Loucy (cell line): ENCODE measurements at regions not wholly inside any gene's neighbourhood (a gene's known extent, or its start where the extent isn't known, plus 50 kb on each side); places are given as distances from the start of the nearest gene placed in this dataset.
A peak's percentile ranks its signal among the peaks of the same experiment; 100 is the strongest.

Source experiments
- CTCF ChIP-seq: fragments of 200-600 bp; sonication (generic); conservative IDR thresholded peaks from 2 replicates; pipeline ENCODE4 v1.5.1; 2014; ENCODE audit warnings: mild to moderate bottlenecking, antibody characterized with exemption, low read length
- EZH2phosphoT487 ChIP-seq: fragments of 200-600 bp; IDR thresholded peaks from 2 replicates; pipeline ENCODE4 v1.6.1; 2018; ENCODE audit warnings: antibody characterized with exemption, mild to moderate bottlenecking, moderate library complexity, borderline replicate concordance

GRCh38 chr2:177123048-177123447 lies 89.5 kb upstream of the HNRNPA3 start:
- TF ChIP-seq CTCF (0 out of 2 replicates have a peak, but pooled peaks have one; percentile 20), EZH2phosphoT487 (no peak)
